ENCODE measurements at regions not wholly inside any gene's neighbourhood (a gene's known extent, or its start where the extent isn't known, plus 50 kb on each side); places are given as distances from the start of the nearest gene placed in this dataset.

DNA sequence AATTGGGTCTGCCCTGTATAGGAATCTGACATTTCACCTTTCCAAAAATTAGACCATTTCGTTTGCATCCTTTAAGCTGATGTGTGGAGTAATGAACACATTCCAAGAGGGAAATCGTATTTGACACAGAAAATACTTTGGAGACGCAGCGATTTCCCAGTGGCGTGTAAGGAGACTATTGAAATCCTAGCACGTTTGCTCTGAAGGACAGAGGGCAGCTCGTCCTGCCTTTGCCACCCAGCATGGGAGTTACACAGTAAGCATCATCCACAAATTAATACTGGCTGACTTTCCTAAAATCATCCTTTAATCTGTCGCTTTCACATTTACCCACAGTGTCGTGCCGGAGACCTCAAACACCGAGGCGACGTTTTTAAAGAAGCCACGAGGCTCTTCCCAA is 925.9 kb upstream of the EEF2KMT start:
- FAIRE-seq, result no peak

DNA sequence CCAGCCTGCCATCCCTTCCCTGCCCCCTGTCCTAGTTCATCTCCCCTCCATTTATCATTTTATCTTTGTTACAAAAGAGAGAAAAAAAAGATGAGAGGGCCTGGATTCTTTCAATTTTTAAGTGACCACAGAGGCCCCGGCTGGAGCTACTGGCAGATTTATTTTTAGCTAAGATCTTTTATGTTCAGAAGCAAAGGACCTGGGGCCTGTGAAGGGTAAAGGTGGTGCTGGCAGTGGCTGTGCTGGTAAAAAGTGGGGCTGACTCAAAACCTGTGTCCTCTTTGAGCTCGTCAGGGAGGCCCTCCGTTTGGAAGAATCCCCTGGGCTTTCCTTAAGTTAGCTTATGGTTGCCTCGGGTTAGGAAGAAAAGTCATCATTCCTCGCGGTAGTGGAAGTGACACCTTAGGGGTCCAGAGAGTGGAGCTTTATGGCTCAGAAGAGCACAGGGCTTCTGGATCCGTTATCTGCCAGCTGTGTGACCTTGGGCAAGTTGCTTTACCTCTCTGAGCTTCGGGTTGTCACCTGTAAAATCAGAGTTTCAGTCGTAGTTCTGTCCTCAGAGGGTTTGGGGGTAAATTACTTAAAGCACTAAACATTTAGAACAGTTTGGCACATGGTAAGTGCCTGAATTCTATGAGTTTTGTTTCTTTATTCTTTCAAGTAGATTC is 923.8 kb upstream of the EEF2KMT start:
- FAIRE-seq, result no peak

DNA sequence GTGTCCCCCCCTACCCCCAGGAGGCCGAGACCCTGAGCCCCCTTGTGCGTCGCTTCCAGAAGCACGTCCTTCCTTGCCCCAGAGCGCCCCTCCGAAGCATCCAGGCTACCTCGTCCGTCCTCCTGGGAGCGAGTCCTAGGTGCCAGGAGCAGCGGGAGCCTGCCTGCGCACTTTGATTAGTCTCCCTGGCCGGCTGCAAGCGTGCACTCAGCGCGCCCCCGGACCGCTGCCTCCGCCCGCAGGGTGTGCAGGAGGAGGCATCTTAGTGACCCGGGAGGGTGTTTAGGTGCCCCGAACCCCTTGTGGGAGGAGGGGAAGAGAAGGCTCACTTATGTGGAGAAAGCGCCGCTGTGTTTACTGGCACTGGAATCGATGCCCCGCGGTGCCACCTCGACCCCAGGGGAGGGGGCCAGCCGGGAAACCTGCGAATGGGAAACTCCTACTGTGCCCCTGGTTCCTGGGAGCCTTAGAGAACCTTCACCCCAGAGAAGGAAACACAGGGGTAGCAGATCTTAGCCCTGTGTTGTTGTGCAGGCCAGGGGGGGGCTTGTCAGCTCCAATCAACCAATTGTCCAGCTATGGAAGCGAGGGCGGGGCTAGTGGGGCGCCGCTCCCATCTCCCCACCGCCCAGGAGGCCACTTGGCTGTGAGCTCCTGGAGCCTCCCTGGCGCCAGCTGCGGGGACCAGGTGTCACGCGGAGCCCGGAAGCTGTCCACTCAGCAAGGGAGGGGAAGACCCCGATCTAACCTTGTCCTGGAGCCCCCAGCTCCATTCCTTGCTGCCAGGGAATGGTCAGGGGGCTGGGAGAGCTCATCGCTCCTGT is 922.8 kb upstream of the EEF2KMT start:
- no peak for FAIRE-seq

DNA sequence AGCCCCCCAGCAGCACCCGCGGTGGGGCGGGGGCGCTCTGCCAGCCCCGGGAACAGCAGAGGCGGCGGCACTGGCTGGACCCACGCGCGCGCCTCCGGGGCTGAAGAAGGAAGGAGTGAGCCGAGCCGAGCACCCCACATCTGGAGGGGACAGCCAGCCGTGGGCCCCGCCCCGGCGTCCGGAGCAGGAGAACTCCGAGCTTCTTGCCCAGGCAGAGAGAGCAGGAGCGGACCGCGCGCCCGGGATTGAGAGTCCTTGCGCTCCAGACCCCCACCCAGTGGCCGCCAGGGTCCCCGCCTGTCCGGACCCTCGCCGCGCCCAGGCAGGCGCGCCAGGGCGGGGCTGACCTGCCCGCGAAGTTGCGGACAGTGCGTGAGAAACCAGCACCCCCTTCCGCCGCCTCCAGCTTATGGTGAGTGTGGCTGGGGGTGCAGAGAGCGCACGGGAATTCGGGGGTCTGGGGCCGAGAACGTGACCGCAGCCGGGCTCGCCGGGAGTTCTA is 921.9 kb upstream of the EEF2KMT start:
- no peak for FAIRE-seq

DNA sequence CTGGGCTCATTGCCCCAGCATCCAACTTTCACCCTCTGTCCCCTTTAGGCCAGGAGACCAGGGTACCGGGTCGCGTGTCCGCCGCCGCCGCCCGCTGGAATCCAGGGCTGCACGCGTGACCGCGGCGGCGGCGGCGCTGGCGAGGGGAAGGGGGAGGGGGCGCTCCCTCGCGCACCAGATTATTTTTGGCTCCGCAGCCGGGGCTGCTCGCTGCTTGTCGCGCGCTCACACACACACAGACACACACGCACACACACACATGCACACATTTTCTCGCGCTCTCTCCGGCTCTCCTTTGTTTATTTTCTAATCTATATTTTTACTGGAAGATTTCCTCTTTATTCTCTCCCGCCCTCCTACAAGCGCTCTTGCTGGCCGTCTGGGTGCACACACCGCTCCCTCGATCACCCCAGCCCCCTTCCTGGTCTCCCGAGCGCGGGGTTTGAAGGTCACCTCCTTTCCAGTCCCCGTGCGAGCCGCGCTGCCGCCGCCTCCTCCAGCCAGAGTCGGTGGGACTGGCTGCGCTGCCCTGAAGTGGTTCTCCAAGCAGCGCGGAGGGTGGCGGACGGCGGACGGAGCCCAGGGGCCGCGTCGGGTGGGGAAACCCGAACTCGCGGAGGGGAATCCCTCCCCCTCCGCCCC is 921.4 kb upstream of the EEF2KMT start:
- no peak for FAIRE-seq

DNA sequence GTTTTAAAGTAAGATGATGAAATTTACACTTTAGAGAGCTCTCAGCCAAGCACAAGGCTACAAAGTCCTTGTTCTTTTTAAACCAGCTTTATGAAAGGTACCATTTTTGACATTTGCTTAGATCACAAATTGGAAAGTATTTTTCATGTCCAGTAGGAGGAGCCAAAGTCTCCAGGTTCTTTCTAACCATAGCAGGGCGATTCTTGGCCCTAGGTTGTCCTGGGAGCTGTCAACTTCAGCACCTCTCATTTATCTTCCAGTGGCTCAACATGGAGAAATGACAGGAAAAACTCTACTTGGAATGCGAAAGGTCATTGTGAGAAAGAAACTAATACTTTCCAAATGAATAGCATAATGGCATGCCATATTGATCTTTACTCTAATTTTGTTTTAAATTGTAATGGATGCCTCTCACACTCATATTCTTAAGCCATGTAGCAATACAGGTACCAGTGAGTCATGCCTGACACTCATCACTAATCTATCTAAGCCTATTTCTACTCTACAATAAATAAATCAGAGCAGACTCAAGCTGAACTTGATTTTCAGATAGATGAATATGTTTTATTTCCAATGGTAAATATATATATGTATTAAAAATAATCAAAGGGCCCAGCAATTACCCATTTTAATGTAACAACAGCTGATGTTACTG is 919.1 kb upstream of the EEF2KMT start:
- no peak for FAIRE-seq

DNA sequence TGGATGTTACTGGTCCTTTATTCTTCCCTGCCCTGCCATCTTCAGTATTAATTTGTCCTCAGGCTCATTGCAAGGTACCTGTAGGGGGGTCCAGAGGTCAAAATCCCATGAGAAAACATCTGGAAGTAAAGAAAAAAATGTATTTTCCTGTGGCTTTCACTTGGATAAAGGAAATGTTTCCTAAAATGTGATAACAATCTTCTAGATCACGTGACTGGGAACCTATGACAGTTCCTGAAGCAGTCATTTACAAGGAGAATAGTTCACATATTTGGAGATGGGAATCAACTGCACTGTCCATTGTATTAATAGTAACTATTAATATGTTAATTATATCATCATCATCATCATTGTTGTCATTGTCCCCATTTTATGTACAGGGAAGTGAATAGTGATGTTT is 915.1 kb upstream of the EEF2KMT start:
- no peak for FAIRE-seq

DNA sequence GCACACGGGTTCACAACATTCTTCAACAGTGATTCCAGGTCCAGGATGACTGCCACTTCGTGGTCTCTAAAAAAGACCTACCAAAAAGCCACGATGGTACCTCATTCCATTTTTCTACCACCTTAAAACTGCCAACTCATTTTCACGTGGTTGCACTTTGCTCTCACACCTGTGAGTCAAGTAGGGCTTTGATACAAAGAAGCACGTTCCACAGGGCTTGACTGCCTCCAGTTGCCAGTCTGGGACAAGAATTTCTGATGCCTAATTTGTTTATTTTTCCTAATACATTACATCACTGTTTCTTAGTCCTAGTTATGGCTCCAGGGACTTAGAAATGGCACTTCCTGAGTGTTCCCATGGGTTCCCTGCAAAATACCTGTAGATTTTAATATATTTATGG is 911.6 kb upstream of the EEF2KMT start:
- no peak for FAIRE-seq

DNA sequence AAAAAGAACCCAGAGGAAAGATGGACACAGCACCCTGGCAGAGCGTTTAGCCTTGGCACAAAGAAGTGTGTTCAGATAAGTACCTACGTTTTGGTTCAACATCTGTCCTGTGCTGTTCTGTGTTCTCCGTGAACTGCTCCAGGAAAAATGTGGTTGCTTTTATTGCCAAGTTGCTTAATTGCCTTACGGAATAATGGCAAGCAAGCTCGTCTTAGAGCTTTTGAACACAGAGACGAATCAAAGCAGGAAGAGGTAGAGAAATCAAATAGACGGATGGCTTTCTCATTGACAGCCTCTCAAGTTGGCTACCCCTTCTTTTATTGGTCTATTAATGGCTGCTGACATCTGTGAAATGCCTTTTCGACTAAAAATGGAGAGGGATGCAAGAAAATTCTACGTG is 911.1 kb upstream of the EEF2KMT start:
- no peak for FAIRE-seq

DNA sequence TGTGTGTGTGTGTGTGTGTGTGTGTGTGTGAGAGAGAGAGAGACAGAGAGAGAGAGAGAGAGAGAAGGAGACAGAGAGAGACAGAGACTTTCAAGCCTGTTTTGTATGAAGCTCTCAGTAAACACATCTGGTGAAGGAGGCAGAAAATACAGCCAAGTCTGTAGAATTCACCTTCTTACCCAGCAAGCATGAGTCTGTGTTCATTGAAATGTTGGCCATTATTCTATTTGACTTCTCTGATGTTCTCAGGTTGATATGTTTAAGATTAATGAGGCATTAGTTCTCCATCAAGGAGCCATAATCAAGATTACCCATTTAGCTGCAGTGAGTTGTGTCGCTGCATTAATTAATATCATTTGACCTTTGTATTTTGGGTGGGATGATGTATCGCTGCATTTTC is 895.8 kb upstream of the EEF2KMT start:
- FAIRE-seq, result no peak

DNA sequence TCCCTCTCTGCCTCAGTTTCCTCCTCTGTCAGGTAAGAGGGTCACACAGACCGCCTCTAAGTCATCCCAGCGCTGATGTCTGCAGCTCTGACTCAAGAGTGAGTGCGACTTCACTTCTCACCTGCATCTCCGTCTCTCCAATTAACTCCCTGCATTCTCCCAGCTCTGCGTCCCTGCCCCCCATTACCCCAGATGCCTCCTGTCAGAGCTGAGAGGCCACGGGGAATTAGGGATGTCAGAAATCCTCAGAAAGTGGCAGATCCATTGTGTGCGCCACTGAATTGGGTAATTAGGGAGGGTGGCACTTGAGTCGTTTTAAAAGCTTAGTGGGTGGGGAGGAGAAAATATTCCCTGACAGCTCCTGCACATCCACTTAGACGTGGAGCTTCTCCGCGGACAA is 885.4 kb upstream of the EEF2KMT start:
- FAIRE-seq, result no peak

DNA sequence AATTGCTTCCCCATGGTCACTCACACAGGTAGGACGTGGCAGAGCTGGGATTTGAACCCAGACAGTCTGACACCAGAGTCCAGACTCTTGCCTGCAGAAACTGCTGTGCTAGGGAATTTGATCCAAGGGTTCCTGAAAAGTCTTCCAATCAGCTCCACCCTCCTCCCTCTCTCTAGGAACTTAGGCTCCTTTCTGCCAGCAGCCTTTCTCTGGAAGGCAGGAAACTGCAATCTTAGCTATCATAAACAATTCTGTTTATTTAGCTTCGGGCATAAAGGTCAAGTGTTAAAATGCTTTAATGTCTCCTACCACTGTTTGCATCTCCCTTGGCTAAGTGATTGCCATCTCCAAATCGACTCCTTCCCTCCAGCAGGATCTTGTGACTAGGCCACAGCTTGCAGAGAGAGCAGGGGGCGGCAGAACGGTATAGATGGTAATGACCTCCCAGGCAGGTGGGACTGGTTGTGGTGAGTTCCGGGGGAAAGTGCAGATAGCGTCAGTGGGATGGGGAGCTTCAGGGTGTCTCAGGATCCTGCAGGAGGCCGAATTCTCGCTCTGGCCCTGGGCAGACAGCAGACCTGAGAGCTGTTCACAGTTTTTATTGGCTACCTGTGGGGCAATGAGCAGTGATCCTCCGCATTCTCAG is 882.4 kb upstream of the EEF2KMT start:
- no peak for FAIRE-seq

DNA sequence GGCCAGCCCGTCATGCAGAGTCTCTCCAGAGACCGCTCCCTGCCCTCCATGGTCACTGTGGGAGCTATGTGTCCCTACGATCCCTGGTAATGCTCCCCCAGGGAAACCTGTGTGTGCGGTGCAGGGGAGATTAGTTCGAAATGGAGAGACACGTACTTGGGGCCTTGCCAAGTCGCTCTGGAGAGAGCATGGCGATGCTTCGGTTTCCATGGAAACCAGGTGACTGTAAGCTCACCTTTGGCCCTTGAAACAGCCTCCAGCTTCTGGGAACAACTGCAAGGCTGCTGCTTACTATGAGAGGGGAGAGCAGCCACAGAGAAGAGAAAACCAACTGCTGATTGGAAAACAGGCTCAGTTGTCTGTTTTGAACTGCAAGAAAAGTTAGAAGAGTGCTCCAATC is 879.7 kb upstream of the EEF2KMT start:
- no peak for FAIRE-seq

DNA sequence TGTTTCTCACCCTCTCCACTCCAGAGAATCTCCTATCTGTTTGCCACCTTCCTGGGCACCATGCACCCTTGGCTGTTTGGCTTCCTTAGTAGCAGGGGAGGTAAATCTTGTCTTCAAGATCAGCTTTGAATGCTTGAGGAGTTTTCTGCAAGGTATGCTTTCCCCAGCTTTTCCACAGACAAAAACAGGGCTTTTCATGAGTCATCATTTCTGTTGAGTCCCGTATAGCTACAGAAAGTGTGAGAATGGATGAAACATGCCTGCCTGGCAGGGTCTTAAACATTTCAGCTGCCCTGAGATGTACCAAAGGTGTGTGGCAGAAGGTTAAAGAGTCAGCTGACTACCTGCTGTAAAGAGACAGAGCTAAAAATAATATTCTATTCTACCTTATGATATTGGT is 875.2 kb upstream of the EEF2KMT start:
- no peak for FAIRE-seq

DNA sequence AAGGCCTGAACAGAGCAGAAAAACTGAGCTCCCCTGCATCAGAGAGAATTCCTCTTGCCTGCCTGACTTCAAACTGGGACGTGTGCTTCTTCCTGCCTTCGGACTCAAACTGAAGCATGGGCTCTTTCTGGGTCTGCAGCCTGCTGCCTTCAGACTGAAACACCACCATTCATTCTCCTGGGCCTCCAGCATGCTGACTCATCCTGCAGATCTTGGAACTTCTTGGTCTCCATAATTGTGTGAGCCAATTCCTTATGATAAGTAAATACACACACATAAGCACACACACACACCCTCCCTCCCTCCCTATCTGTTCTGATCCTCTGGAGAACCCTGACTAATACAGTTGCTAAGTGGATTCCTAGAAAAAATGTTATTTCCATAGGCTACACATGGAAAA is 874.3 kb upstream of the EEF2KMT start:
- FAIRE-seq, result no peak

DNA sequence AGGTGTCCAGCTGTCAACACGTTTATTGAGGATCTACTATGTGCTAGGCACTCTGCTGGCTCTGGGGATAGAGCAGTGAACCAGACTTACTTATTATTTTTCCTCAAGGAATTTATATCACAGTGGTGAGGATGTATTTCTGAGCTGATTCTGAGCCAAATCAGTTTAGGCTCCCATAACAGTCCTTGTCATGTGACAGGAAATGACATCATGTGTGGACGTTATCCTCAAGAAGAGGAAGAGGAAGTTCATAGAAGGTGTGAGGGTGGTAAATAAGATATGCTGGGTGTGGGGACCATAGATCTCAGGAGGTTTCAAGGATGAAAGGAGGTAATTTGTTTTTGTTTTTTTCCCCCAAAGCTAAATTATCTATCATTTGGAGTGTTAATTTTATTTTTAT is 873.5 kb upstream of the EEF2KMT start:
- FAIRE-seq, result no peak

DNA sequence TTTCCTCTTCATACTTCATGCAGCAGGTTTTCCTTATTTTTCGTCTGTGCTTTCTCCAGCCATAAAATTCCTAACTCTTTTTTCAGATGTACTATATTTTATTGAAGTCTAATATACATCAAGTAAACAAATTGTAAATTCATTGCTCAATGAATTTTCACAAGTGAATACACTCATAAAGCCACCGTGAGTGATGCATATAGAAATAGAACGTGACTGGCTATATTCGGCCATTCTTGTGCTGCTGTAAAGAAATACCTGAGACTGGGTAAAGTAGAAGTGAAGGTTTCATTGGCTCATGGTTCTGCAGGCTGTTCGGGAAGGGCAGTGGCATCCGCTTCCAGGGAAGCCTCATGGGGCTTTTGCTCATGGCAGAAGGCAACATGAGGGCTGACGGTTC is 868.4 kb upstream of the EEF2KMT start:
- FAIRE-seq, result no peak

DNA sequence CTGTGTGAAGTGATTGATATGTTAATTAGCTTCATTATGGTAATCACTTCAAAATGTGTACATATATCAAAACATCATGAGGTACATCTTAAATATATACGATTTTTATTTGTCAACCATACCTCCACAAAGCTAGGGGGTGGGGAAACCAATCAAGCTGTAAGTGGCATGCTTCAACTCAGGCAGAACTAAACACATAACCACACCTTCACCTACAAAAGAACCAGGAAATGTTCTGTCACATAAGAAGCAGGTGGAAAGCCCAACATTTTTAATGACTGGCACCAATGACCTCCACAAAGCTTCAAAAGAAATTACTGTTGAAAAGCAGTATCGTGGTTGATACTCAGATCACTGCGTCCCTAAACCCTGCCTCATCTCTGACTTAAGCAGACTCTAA is 867.7 kb upstream of the EEF2KMT start:
- no peak for FAIRE-seq

DNA sequence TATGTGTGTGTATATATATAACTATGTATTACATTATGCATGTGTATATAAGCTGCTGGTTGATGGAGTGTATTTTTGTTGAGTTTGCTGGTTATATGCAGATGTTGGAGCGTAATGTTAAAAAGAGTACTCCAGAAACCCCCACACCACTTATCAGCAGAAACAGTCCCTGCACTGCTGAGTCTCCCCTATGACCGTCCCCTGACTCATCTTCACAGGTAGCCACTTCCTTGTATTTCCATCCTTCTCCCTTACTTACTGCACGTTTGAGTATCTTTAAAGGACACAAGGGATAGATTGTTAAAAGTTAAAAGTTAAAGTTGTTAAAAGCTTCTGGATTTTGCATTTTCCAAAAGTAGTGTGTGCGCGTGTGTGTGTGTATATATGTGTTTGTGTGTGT is 853.9 kb upstream of the EEF2KMT start:
- no peak for FAIRE-seq

DNA sequence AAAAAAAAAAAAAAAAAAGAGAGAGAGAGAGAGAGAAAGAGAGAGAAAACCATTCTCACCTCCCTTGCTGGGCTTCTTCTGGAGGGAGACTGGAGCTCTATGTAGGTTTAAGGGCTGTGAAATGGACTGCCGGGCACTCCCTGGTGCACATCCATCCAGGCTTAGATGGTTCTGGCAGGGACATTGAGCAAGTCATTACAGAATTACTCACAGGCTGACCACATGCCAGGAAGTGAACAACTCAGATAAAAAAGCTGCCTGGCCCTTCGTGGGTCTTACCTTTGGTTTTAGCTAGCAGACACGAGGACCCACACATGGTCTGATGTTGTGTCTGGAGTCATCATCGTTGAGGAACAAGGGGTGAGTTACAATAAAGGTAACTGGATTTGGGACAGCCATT is 847.4 kb upstream of the EEF2KMT start:
- no peak for FAIRE-seq

DNA sequence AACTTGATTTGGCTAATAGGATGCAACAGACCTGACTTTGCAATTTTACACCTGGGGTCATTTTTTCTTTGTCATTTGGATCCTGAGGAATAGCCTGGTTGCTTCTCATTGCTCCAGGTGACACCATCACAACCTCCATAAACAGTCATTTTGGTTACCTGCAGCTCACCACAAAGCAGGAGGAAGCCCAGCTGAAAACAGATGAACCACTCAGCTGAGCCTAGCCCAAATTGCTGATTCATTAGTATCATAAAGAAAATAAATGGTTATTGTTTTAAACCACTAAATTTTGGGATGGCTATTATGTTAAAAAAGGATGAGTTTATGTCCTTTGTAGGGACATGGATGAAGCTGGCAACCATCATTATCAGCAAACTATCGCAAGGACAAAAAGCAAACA is 841.0 kb upstream of the EEF2KMT start:
- no peak for FAIRE-seq

DNA sequence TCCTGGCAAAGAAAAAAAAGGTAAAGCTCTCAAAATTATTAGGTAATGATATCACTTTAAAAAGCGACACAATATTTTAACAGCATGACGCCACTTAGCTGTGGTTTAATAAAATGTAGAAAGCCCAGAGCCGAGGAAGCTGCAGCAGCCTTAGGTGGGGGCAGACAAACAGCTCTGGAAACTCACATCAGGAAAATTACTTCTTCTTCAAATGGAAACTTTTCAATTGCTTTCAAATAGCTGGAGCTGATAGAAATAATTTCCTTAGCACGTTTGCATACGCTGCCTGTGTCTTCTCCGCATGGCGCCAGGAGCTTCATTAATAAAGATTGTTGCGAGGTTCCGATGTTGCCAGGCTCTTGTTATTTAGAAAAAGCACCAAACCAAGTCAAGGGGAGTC is 835.3 kb upstream of the EEF2KMT start:
- no peak for FAIRE-seq

DNA sequence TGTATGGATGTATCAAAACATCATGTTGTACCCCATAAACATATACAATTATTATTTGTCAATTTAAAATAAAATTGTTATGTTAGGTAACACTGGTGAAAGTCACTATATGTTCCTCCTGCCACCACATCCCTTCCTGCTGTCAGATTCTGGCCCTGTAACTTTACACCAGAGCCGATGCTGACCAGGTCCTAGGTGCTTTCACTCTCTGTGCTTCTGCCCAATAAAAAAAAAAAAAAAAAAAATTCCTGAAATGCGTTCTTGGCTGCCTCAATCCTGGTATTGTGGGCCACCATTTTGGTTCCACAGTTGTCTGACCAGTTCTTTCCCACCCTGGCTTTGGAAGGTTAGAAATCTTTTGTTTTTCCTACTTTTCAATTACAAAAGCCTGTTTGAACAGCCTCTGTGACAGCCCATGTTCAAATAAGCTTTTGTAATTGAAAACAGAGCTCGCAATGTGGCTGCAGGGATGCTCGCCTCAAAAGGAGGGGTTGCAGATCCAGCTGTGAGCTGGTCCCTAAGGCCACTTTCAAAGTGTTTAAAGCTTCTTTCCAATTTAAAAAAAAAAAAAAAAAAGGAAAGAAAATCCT is 831.0 kb upstream of the EEF2KMT start:
- FAIRE-seq, result no peak
